Gastrocnemius medialis (tissue), 4 donors: ENCODE measurements at regions not wholly inside any gene's neighbourhood (a gene's known extent, or its start where the extent isn't known, plus 50 kb on each side); places are given as distances from the start of the nearest gene placed in this dataset.

Experiments
- POLR2A ChIP-seq, 2 donors: fragments of 450-650 bp; IDR thresholded peaks; one replicate each; pipeline ENCODE4 v1.6.1; 2017; ENCODE audit warnings: antibody characterized with exemption in 2 of 2, mild to moderate bottlenecking in 2 of 2, moderate library complexity in 2 of 2
- TF ChIP-seq, protein P1 (sequence below), 5 experiments: fragments of 450-650 bp in 3 of 5; fragments of 200-600 bp in 2 of 5; sonication (generic) in 2 of 5; IDR thresholded peaks in 4 of 5; conservative IDR thresholded peaks in 1 of 5; 1 replicate in 4 of 5; 2 replicates in 1 of 5; pipeline ENCODE4 v1.5.1; 2016 to 2019; ENCODE audit warnings: antibody characterized with exemption in 5 of 5, mild to moderate bottlenecking in 3 of 5, moderate library complexity in 3 of 5

DNA sequence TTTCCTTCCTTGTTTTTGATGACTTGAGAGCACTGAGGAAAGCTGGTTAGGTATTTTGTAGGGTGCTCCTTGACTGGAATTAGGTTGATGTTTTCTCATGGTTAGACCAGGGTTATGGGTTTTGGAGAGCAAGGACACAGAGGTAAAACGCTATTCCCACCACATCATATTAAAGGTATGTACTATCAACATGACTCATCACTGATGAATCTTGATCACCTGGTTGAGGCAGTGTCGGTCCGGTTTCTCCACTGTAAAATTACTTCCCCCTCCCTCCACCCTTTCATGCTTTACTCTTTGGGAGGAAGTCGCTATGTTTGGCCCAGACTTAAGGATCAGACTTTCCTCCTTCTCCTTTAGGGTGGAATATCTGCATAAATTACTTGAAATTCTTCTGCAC is 201.6 kb downstream of the EDEM1 start:
- TF ChIP-seq, protein P1, sequence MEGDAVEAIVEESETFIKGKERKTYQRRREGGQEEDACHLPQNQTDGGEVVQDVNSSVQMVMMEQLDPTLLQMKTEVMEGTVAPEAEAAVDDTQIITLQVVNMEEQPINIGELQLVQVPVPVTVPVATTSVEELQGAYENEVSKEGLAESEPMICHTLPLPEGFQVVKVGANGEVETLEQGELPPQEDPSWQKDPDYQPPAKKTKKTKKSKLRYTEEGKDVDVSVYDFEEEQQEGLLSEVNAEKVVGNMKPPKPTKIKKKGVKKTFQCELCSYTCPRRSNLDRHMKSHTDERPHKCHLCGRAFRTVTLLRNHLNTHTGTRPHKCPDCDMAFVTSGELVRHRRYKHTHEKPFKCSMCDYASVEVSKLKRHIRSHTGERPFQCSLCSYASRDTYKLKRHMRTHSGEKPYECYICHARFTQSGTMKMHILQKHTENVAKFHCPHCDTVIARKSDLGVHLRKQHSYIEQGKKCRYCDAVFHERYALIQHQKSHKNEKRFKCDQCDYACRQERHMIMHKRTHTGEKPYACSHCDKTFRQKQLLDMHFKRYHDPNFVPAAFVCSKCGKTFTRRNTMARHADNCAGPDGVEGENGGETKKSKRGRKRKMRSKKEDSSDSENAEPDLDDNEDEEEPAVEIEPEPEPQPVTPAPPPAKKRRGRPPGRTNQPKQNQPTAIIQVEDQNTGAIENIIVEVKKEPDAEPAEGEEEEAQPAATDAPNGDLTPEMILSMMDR (IDR thresholded peaks at IDR 0.05 in 4 of 5, conservative IDR thresholded peaks at IDR 0.05 in 1 of 5), result no peak
- TF ChIP-seq POLR2A (IDR thresholded peaks at IDR 0.05), result no peak
